ENCODE measurements at regions not wholly inside any gene's neighbourhood (a gene's known extent, or its start where the extent isn't known, plus 50 kb on each side); places are given as distances from the start of the nearest gene placed in this dataset.

DNA sequence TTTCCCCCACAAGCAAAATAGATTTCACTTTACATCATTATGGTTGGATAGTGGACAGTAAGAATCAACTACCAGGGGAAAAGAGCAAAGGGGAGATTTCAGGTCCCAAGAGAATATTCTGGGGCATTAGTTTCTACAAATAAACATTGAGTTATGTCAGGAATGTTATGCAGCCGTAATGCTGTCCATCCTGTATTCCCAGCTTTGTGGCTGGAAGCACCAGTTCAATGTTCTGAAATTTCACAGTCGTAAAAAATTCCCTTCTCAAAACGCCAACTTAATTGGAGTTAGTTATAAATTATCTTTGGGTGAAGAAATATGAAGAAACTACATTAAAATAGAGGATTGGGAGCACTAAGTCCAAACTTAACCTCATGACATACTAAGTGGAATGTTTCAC, 141.5 kb upstream of the FIGN start:
- DNase-seq (ENCODE audit: insufficient read length, low spot score), result peak; percentile 22

GRCh38 chr2:163863073-163863472, 127.3 kb upstream of the FIGN start:
- FAIRE-seq, result no peak
- DNase-seq (ENCODE audit: insufficient read length, low spot score), result no peak

More for the DNA sequence above, 141.5 kb upstream of the FIGN start:
- FAIRE-seq, result no peak

DNA sequence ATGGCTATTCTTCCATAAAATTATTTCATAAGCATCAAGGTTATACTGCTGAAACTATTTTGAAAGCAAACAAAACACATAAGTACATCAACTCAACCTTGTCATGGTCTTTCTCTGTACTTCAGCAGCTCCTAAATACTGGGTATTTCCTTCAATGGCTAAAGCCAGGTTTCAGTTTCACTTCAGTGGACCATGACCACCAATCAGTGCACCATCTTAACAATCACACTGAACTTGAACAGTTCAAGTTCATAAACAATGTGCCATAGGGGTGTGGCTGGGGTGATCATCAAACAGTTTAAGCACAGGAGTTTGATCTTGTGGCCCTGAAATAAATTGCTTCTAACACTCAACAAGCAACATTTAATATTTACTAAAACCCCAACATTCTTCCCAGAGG, 124.1 kb upstream of the FIGN start:
- DNase-seq (ENCODE audit: insufficient read length, low spot score), result no peak
- FAIRE-seq, result no peak

DNA sequence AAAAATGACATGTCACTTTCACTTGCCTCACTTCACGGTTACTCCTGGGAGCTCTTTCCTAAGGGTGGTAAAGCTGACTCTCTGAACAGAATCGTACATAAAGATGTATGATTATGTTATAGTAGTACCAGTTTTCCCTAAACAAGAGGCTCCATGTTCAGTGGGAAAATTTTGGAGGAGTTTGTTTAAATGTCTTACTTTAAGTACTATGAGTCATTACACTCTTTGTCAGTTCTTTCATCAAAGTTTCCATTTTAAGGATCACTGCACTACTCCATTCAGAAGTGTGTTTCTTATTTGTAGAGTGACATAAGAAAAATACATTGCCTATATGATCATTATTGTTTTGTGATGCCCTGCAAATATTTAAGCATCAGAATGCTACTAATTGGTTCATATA, 121.1 kb upstream of the FIGN start:
- FAIRE-seq (no peak), DNase-seq (ENCODE audit: insufficient read length, low spot score) (no peak)

- FAIRE-seq, result no peak
- DNase-seq (ENCODE audit: insufficient read length, low spot score), result no peak
Measured at GRCh38 chr2:163852616-163853015, 116.8 kb upstream of the FIGN start.

DNA sequence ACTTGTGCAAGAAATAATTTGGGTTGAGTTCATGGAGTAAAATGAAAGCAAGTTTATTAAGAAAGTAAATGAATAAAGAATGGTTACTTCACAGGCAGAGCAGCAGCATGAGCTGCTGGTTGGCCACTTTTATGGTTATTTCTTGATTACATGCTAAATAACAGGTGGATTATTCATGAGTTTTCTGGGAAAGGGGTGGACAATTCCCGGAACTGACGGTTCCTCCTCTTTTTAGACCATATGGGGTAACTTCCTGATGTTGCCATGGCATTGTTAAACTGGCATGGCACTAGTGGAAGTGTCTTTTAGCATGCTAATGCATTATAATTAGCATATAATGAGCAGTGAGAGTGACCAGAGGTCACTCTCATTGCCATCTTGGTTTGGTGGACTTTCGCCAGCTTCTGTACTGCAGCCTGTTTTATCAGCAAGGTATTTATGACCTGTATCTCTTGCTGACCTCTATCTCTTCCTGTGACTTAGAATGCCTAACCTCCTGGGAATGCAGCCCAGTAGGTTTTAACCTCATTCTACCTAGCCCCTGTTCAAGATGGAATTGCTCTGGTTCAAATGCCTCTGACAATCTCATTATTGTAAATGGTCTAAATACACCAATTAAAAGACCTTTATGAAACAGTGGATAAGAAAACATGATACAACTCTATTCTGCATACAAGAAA, 114.1 kb upstream of the FIGN start:
- DNase-seq (ENCODE audit: insufficient read length, low spot score) (no peak), FAIRE-seq (no peak)

- FAIRE-seq, result no peak
- DNase-seq (ENCODE audit: insufficient read length, low spot score), result no peak
Measured at GRCh38 chr2:163838890-163839289, 103.1 kb upstream of the FIGN start.

- FAIRE-seq (no peak), DNase-seq (ENCODE audit: insufficient read length, low spot score) (no peak)
Measured at GRCh38 chr2:163836167-163836566, 100.4 kb upstream of the FIGN start.

DNA sequence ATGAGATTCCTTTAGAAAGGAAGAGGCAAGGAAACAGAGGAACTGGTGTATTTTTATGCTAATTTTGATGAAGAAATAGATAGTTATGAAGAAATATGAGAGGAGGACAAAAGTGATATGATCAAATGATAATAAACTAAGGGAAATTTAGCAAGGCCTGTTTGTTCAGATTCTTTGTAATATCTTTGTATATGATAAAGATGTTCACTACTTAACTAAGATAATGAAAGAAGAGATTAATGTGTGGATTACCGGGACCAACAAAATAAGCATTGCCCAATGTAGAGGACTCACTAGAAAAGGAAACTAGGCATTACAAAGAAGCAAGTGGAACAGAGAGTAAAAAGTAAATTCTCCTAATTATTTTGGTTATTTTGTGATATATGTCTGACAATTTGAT, 99.0 kb upstream of the FIGN start:
- FAIRE-seq, result no peak

GRCh38 chr2:163834221-163834620, 98.4 kb upstream of the FIGN start:
- FAIRE-seq (no peak), DNase-seq (ENCODE audit: insufficient read length, low spot score) (no peak)

More for the DNA sequence above, 99.0 kb upstream of the FIGN start:
- no peak for DNase-seq (ENCODE audit: insufficient read length, low spot score)

GRCh38 chr2:163828771-163829170, 93.0 kb upstream of the FIGN start:
- DNase-seq (ENCODE audit: insufficient read length, low spot score) (no peak), FAIRE-seq (no peak)

DNA sequence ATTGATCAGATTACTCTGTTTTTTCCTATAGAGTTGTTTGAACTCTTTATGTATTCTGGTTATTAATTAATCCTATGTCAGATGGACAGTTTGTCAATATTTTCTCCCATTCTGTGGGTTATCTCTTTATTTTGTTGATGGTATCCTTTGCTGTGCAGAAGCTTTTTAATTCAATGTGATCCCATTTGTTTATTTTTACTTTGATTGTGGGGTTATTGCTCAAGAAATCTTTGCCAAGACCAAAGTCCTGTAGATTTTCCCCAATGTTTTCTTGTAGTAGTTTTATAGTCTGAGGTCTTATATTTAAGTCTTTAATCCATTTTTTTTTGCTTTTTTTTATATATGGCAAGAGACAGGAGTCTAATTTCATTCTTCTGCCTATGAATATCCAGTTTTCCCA, 86.2 kb upstream of the FIGN start:
- FAIRE-seq, result no peak

DNA sequence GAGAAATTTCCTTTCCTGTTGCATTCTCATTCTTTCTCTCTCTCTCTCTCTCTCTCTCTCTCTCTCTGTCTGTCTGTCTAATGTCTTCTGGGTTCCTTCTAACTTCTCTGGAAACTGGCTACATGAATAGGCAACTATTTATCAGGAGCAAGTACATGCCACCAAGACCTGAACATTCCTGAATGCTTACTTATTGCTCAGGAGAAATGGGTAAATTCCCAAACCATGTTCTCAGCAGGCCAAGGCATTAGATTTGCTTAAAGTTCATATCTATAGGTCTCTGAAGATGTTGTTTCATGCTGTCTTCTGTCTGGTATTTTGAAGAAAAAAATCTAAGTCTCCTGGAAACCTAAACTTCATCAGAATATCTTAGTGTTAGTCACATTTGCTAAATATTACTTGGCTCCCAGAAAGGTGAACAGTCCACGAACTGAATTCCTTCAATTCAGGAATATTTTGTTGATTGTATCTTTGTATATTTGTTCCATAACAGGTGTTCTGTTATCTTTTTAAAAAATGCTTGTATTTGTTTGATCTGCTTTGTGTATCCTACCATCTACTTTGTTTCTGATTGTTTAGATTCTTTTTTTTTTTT, 77.2 kb upstream of the FIGN start:
- no peak for FAIRE-seq
- DNase-seq (ENCODE audit: insufficient read length, low spot score), result no peak

More for the DNA sequence above, 86.2 kb upstream of the FIGN start:
- DNase-seq (ENCODE audit: insufficient read length, low spot score), result no peak

GRCh38 chr2:163808406-163808805, 72.6 kb upstream of the FIGN start:
- DNase-seq (ENCODE audit: insufficient read length, low spot score) (no peak), FAIRE-seq (no peak)

DNA sequence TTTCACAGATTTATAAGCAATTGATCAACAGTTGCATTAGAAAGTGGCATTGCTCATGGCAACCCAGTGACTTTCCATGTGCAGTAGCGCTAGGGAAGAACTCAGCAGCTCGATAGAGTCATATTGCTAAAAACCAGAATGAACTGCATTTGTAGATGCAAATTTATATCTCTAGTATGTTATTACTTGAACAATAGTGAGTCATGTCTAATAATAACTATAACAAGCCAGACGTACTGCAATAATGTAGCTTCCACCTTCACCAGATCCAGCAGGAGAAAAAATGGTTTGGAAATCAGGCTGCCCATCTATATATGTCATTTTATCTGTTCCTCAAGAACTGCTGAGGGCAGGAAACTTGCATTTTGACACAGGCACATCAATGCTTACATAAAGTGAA, 66.5 kb upstream of the FIGN start:
- FAIRE-seq (no peak), DNase-seq (ENCODE audit: insufficient read length, low spot score) (no peak)

- no peak for FAIRE-seq
- no peak for DNase-seq (ENCODE audit: insufficient read length, low spot score)
Measured at GRCh38 chr2:163801486-163801885, 65.7 kb upstream of the FIGN start.

DNA sequence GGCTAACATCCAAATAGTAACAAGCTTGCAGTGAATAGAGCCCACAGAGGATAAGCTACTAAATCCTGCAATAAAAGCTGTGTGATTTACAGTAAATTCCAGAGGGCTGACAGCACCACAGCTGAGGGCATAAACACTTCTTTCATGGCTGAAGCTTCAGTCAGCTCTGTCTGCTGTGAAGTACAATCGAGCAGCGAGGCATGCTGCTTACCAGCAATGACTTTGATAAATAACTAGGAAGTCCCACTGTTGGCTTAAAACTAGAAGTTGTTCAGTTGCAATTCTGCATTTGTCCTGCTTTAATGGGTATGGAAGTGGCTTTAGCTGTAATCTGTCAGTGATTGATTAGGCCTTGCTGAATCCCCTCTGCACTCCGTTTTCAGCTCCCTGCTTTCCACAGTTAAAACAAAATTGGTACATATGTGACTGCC, 65.2 kb upstream of the FIGN start:
- DNase-seq (ENCODE audit: insufficient read length, low spot score) (peak; percentile 58), FAIRE-seq (peak; percentile 89)

DNA sequence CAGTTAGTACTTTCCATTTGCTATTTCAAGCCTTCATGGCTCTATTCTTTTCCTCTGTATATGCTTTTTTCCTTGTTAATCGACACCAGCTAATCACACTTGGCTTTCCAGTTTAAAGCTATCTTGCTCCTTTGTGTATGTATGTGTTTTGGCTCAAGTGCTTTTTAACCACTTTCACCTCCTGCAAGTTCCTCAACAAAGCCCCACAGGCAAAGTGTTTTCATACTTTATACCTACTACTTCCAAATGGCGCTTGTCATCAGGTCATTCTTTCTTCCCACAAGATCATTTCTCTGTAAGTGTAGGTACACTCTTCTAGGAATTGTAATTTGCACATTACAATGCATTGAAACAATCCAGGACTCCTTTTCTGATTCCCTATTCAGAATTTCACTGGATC, 64.0 kb upstream of the FIGN start:
- FAIRE-seq, result no peak
- no peak for DNase-seq (ENCODE audit: insufficient read length, low spot score)

GRCh38 chr2:163794635-163795034, 58.8 kb upstream of the FIGN start:
- FAIRE-seq (no peak), DNase-seq (ENCODE audit: insufficient read length, low spot score) (no peak)

All from HTR-8/SVneo (cell line).